Body of pancreas (tissue), 4 donors: ENCODE measurements at regions not wholly inside any gene's neighbourhood (a gene's known extent, or its start where the extent isn't known, plus 50 kb on each side); places are given as distances from the start of the nearest gene placed in this dataset.

ENCODE experiments used
- ATAC-seq: fragments of 150-250 bp; one replicate; pipeline ENCODE4 v1.9.1; 2016
- DNase-seq, 4 donors: peaks; one replicate each; pipeline ENCODE4 v3.0.0-alpha.2; 2019
- H3K27ac ChIP-seq, 4 donors: fragments of 200-600 bp; sonication (generic); 1 replicate in 3 of 4; 2 replicates in 1 of 4; pipeline versions ENCODE4 v1.5.1 to v1.6.1; 2016 to 2019; ENCODE audit warnings: mild to moderate bottlenecking in 1 of 4, mixed read lengths in 1 of 4, moderate library complexity in 1 of 4
- H3K27me3 ChIP-seq, 2 donors: fragments of 200-600 bp; sonication (generic); one replicate each; pipeline ENCODE4 v1.6.0; 2016; ENCODE audit warnings: mild to moderate bottlenecking in 1 of 2
- H3K36me3 ChIP-seq, 2 donors: fragments of 200-600 bp; sonication (generic); replicated peaks in 1 of 2; 2 replicates each; pipeline ENCODE4 v1.5.1; 2016; ENCODE audit warnings: low read depth in 2 of 2; ENCODE audit not compliant: insufficient read depth in 1 of 2
- H3K4me1 ChIP-seq: fragments of 200-600 bp; sonication (generic); one replicate; pipeline ENCODE4 v1.6.0; 2016
- H3K4me3 ChIP-seq, 2 donors: fragments of 200-600 bp; sonication (generic); 1 replicate in 1 of 2; 2 replicates in 1 of 2; pipeline ENCODE4 v1.5.1; 2016 to 2019
- H3K9me3 ChIP-seq, 3 donors: fragments of 200-600 bp; sonication (generic); 1 replicate in 2 of 3; 2 replicates in 1 of 3; pipeline ENCODE4 v1.5.1; 2016
- CTCF ChIP-seq, 7 experiments: fragments of 450-650 bp in 4 of 7; fragments of 200-600 bp in 3 of 7; sonication (generic) in 3 of 7; IDR thresholded peaks; one replicate each; pipeline ENCODE4 v1.5.1; 2016 to 2019; ENCODE audit warnings: antibody characterized with exemption in 7 of 7
- POLR2A ChIP-seq, 3 donors: fragments of 450-650 bp; IDR thresholded peaks; one replicate each; pipeline ENCODE4 v1.6.1; 2016; ENCODE audit warnings: antibody characterized with exemption in 3 of 3, mild to moderate bottlenecking in 2 of 3
- WGBS, 2 donors: methylation state at CpG; one replicate each; pipeline ENCODE4 v1.1.5; 2017; 5-methylcytosine and 5-hydroxymethylcytosine counted together
- intact Hi-C: fragments of 100-400 bp; cut with DNase I; formaldehyde crosslinking; loops from one replicate; pipeline ENCODE4 v1.15.1; 2023

GRCh38 chr3:70800951-70801350 is 488.5 kb upstream of the MDFIC2 start:
- no peaks in the 10 kb centered on the region for H3K36me3 ChIP-seq
- H3K4me3 ChIP-seq: no peak overlapping the region
- DNase-seq (no peak), ATAC-seq (no peak)
- no peaks in the 10 kb centered on the region for H3K4me1 ChIP-seq
- H3K27me3 ChIP-seq: no peaks in the 10 kb centered on the region
- intact Hi-C loops: no loop called here
- H3K9me3 ChIP-seq: no peaks in the 10 kb centered on the region
- WGBS, 2 donors: 77 to 80% methylated on average over 2 of the region's 2 CpGs
- TF ChIP-seq POLR2A (IDR thresholded peaks at IDR 0.05) (no peak), CTCF (IDR thresholded peaks at IDR 0.05) (no peak)
- H3K27ac ChIP-seq: no peak overlapping the region

GRCh38 chr3:70789878-70790277 is 477.4 kb upstream of the MDFIC2 start:
- no peak for TF ChIP-seq POLR2A (IDR thresholded peaks at IDR 0.05)
- TF ChIP-seq CTCF (IDR thresholded peaks at IDR 0.05): no peak
- Histone ChIP-seq H3K4me1 (no peaks in the 10 kb centered on the region), H3K9me3 (no peaks in the 10 kb centered on the region), H3K4me3 (no peak overlapping the region), H3K27me3 (no peaks in the 10 kb centered on the region), H3K27ac (no peak overlapping the region), H3K36me3 (no peaks in the 10 kb centered on the region)
- no peak for DNase-seq
- no peak for ATAC-seq
- WGBS, 2 donors: 81 to 85% methylated on average over 2 of the region's 2 CpGs
- intact Hi-C loops: no loop called here

DNA sequence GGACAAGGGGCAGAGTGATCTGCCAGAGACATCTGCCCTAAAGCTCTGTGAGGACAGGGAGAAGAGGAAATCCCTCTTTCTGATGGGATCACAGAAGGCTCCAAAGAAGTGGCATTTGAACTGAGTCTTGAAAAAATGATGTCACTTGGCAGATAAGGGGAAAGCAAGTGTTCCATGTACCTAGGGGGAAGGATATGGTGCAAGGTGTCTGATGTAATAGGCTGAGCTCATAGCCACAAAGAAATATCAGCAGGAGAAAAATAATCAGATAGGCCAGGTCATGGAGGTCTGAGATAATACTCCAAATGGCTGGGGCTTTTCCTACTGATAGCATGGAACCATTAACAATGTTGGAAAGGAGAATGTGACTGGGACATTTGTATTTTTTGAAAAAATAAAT is 468.4 kb upstream of the MDFIC2 start:
- intact Hi-C loops: no loop called here
- no peaks in the 10 kb centered on the region for H3K27me3 ChIP-seq
- ATAC-seq: no peak

GRCh38 chr3:70779296-70779695 is 466.9 kb upstream of the MDFIC2 start:
- Histone ChIP-seq H3K4me1 (no peaks in the 10 kb centered on the region), H3K9me3 (no peaks in the 10 kb centered on the region), H3K27ac (no peak overlapping the region), H3K4me3 (no peak overlapping the region), H3K36me3 (no peaks in the 10 kb centered on the region), H3K27me3 (no peaks in the 10 kb centered on the region)
- TF ChIP-seq POLR2A (IDR thresholded peaks at IDR 0.05) (no peak), CTCF (IDR thresholded peaks at IDR 0.05) (no peak)
- DNase-seq: no peak
- no peak for ATAC-seq
- intact Hi-C loops: no loop called here
- WGBS, 2 donors: 84 to 85% methylated on average over 4 of the region's 4 CpGs

More for the DNA sequence above, 468.4 kb upstream of the MDFIC2 start:
- TF ChIP-seq CTCF (IDR thresholded peaks at IDR 0.05) (no peak), POLR2A (IDR thresholded peaks at IDR 0.05) (no peak)
- H3K4me3 ChIP-seq: no peak overlapping the region
- no peaks in the 10 kb centered on the region for H3K36me3 ChIP-seq
- H3K27ac ChIP-seq: no peak overlapping the region
- H3K4me1 ChIP-seq: no peaks in the 10 kb centered on the region
- no peaks in the 10 kb centered on the region for H3K9me3 ChIP-seq
- DNase-seq: no peak

DNA sequence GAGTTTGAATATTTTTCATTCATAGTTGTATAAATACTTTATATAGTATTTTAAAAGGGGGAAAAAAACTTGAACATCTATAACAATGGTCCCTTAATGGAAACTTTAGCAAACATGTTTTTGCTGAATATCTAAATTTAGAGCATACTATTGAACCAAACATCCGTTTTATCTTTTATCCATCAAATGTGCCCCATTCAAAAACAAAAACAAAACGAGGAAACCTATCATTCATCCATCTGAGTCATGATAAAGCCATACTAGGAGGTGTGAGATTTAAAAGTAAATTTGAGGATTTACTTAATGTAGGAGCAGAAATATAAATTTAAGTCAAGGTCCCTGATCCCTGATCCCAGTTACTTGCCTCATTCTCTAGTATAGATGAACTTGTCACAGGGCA is 463.6 kb upstream of the MDFIC2 start:
- no peak for TF ChIP-seq POLR2A (IDR thresholded peaks at IDR 0.05)
- no peak for TF ChIP-seq CTCF (IDR thresholded peaks at IDR 0.05)
- Histone ChIP-seq H3K27me3 (no peaks in the 10 kb centered on the region), H3K4me3 (no peak overlapping the region), H3K9me3 (no peaks in the 10 kb centered on the region), H3K4me1 (no peaks in the 10 kb centered on the region), H3K36me3 (no peaks in the 10 kb centered on the region), H3K27ac (no peak overlapping the region)
- no peak for DNase-seq
- WGBS, 2 donors: 28 to 34% methylated on average over 2 of the region's 2 CpGs
- intact Hi-C loops: no loop called here
- ATAC-seq: no peak
